RWPE2 (cell line): ENCODE measurements at regions not wholly inside any gene's neighbourhood (a gene's known extent, or its start where the extent isn't known, plus 50 kb on each side); places are given as distances from the start of the nearest gene placed in this dataset.
"Not testable (repeated sequence)": the region's sequence is repeated elsewhere in the genome, so short reads cannot be mapped to it uniquely, and the experiment has no call there.

ENCODE experiments used
- ATAC-seq: fragments of 200-7000 bp; cut with Tn5 transposase; 3 replicates; pipeline ENCODE4 v1.9.1; 2021; ENCODE audit warnings: low read depth
- DNase-seq: peaks from one replicate; pipeline ENCODE4 v3.0.0-alpha.2; 2020; ENCODE audit warnings: low spot score
- H3K27ac ChIP-seq: fragments of 450-650 bp; 2 replicates; pipeline ENCODE4 v1.5.1; 2017; ENCODE audit warnings: mild to moderate bottlenecking; ENCODE audit not compliant: poor library complexity, severe bottlenecking
- H3K27me3 ChIP-seq: fragments of 250-450 bp; sonication (Bioruptor Pico); 2 replicates; pipeline ENCODE4 v1.5.1; 2021; ENCODE audit warnings: mild to moderate bottlenecking, moderate library complexity; ENCODE audit not compliant: insufficient read depth, poor library complexity, severe bottlenecking
- H3K36me3 ChIP-seq: fragments of 250-450 bp; sonication (Bioruptor Pico); 2 replicates; pipeline ENCODE4 v1.5.1; 2020; ENCODE audit warnings: low read depth, mild to moderate bottlenecking, moderate library complexity
- H3K4me1 ChIP-seq: fragments of 250-450 bp; sonication (Bioruptor Pico); 2 replicates; pipeline ENCODE4 v1.5.1; 2021; ENCODE audit warnings: mild to moderate bottlenecking, moderate library complexity; ENCODE audit not compliant: insufficient read depth, poor library complexity, severe bottlenecking
- H3K4me3 ChIP-seq: fragments of 250-450 bp; sonication (Bioruptor Pico); 2 replicates; pipeline ENCODE4 v1.5.1; 2021; ENCODE audit warnings: mild to moderate bottlenecking, moderate library complexity; ENCODE audit not compliant: severe bottlenecking
- H3K9me3 ChIP-seq: fragments of 250-450 bp; sonication (Bioruptor Pico); 2 replicates; pipeline ENCODE4 v1.5.1; 2021; ENCODE audit warnings: mild to moderate bottlenecking, moderate library complexity; ENCODE audit not compliant: severe bottlenecking
- TF ChIP-seq, protein P1 (sequence below): fragments of 450-650 bp; IDR thresholded peaks from one replicate; pipeline ENCODE4 v1.5.1; 2017; ENCODE audit warnings: mild to moderate bottlenecking, moderate library complexity; ENCODE audit not compliant: poor library complexity, severe bottlenecking

- Histone ChIP-seq H3K27ac (no peak overlapping the region), H3K4me1 (no peaks in the 10 kb centered on the region), H3K27me3 (no peaks in the 10 kb centered on the region), H3K36me3 (no peaks in the 10 kb centered on the region), H3K9me3 (no peaks in the 10 kb centered on the region), H3K4me3 (no peak overlapping the region)
- peak; percentile 64; the same call in 2 of the 3 replicates for ATAC-seq
- TF ChIP-seq, protein P1, sequence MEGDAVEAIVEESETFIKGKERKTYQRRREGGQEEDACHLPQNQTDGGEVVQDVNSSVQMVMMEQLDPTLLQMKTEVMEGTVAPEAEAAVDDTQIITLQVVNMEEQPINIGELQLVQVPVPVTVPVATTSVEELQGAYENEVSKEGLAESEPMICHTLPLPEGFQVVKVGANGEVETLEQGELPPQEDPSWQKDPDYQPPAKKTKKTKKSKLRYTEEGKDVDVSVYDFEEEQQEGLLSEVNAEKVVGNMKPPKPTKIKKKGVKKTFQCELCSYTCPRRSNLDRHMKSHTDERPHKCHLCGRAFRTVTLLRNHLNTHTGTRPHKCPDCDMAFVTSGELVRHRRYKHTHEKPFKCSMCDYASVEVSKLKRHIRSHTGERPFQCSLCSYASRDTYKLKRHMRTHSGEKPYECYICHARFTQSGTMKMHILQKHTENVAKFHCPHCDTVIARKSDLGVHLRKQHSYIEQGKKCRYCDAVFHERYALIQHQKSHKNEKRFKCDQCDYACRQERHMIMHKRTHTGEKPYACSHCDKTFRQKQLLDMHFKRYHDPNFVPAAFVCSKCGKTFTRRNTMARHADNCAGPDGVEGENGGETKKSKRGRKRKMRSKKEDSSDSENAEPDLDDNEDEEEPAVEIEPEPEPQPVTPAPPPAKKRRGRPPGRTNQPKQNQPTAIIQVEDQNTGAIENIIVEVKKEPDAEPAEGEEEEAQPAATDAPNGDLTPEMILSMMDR: no peak
- no peak for DNase-seq
Observed at GRCh38 chr11:94245121-94245520, 59.3 kb upstream of the IZUMO1R start.

DNA sequence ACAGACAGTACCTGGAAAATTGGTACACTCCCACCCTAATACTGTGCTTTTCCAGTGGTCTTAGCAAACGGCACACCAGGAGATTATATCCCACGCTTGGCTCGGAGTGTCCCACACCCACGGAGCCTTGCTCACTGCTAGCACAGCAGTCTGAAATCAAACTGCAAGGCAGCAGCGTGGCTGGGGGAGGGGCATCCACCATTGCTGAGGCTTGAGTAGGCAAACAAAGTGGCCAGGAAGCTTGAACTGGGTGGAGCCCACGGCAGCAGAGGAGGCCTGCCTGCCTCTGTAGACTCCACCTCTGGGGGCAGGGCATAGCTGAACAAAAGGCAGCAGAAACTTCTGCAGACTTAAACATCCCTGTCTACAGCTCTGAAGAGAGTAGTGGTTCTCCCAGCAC, 56.1 kb upstream of the IZUMO1R start:
- H3K4me3 ChIP-seq, H3K27me3 ChIP-seq, H3K9me3 ChIP-seq, H3K27ac ChIP-seq, H3K4me1 ChIP-seq, DNase-seq, H3K36me3 ChIP-seq, ATAC-seq: not testable (repeated sequence)

- H3K4me1 ChIP-seq: no peaks in the 10 kb centered on the region
- DNase-seq (no peak), ATAC-seq (no peak)
- TF ChIP-seq, protein P1: no peak
- peaks cover 3% of the 10 kb centered on the region for H3K9me3 ChIP-seq
- H3K36me3 ChIP-seq: no peaks in the 10 kb centered on the region
- no peak overlapping the region for H3K4me3 ChIP-seq
- H3K27ac ChIP-seq: no peak overlapping the region
- no peaks in the 10 kb centered on the region for H3K27me3 ChIP-seq
Observed at GRCh38 chr11:94254214-94254613, 50.2 kb upstream of the IZUMO1R start.
